Left cardiac atrium (tissue), 4 donors: ENCODE measurements at regions not wholly inside any gene's neighbourhood (a gene's known extent, or its start where the extent isn't known, plus 50 kb on each side); places are given as distances from the start of the nearest gene placed in this dataset.

Experiments
- ATAC-seq, 2 donors: fragments of 200-7000 bp; cut with Tn5 transposase; one replicate each; pipeline ENCODE4 v1.9.1; 2020; ENCODE audit warnings: mild to moderate bottlenecking in 2 of 2, moderate library complexity in 2 of 2
- DNase-seq: peaks from one replicate; pipeline ENCODE4 v3.0.0-alpha.2; 2020
- intact Hi-C, 2 donors: fragments of 100-400 bp; cut with DNase I; formaldehyde crosslinking; loops; one replicate each; pipeline versions ENCODE4 v1.14.1 to v1.15.1; 2022 to 2023
- donor health status: DM: no; HTN: yes; CAD: no.
- donor health status: DM: no; HTN: yes; CAD: no; lungs with severe emphysema.
- donor health status: DM: yes; HTN: yes; CAD: no.
- donor health status: Dilated cardiomyopathy.

DNA sequence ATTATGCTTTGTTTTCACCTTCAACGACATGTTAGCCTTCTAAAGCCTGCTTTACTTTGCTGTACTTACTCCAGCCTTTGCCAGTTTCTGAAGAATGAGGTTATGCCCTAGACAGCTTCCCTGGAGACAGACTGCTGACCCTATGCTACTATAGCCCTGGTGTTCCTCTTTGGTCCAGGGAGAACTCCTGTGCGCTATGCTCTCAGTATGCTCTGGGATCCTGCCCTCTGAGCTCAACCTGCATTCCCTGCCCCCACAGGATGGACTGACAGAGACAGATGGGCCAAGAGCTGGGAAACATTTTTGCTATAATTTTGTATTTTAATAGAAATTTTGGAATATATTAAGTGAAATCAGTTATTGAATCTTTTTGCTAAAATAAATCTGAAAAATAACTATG lies 425.9 kb downstream of the TMA16 start:
- intact Hi-C loops = no loop called here

DNA sequence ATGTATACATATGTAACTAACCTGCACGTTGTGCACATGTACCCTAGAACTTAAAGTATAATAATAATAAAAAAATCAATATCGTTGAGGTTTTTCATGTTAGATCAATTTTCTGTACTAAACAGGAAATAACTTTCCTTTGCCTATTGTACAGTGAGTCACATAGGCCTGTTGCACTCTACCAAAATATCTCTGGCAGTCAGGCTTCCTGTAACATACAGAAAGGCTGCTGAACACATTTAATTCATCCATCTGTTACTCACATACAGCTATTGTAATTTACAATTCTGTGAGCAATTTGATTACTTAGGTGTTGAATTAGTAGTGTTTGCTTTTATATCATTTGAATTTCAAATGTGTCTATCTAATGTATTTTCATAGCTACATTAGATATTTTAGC lies 427.8 kb downstream of the TMA16 start:
- no peak for DNase-seq
- intact Hi-C loops = no loop called here

More for the DNA sequence above, 425.9 kb downstream of the TMA16 start:
- DNase-seq (no peak), ATAC-seq (no peak)

DNA sequence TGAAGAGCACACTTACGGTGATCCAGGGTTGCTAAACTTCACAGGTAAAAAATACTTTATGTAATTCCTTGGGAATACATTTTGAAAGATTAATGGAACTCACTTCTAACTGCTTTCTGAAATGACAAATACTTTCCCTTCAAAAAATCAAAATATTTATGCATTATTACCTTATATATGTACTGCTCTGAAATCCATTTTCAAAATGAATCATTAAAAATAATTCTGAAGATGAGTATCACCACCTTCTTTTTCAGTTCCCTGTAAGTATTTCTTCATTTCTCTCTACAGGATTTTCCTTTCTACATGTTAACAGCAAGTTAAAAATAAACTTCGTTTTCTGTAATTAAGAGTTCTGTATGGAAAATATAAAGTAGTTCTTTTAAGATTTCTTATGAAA lies 428.6 kb downstream of the TMA16 start:
- DNase-seq (no peak), ATAC-seq (no peak)
- intact Hi-C loops = no loop called here

More for the DNA sequence above, 427.8 kb downstream of the TMA16 start:
- ATAC-seq = no peak

DNA sequence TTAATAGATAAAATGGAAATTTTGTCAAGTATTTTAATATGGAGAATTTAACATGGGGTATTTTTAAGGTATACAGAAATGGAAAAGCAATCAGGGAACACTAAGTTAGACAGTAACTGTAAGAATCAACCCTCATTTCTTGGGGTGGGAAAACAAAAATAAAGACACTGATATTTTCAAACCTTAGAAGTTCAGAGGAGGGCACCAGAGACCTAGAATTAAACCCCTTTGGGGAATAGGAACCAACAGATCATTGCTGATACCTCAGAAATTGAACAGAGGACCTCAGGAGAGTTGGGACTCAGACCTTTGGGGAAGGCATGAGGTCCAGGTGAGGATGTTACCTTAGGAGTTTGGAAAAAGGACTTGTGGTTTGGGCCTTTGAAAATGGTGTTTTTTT lies 435.6 kb downstream of the TMA16 start:
- intact Hi-C loops = no loop called here
- ATAC-seq (no peak), DNase-seq (no peak)

DNA sequence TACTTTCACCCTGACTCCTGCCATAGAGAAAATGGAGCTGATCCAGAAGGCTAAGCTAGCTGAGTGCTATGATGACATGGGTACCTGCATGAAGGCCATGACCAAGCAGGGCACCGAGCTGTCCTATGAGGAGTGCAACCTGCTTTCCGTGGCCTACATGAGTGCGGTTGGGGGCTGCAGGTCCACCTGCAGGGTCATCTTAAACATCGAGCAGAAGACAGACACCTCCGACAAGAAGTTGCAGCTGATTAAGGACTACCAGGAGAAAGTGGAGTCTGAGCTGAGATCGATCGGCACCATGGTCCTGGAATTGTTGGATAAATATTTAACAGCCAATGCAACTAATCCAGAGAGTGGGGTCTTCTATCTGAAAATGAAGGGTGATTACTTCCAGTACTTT lies 438.0 kb downstream of the TMA16 start:
- ATAC-seq = no peak
- no peak for DNase-seq
- intact Hi-C loops = no loop called here

GRCh38 chr4:163939597-163939996 lies 445.1 kb downstream of the TMA16 start:
- intact Hi-C loops = no loop called here
- no peak for ATAC-seq
- no peak for DNase-seq

DNA sequence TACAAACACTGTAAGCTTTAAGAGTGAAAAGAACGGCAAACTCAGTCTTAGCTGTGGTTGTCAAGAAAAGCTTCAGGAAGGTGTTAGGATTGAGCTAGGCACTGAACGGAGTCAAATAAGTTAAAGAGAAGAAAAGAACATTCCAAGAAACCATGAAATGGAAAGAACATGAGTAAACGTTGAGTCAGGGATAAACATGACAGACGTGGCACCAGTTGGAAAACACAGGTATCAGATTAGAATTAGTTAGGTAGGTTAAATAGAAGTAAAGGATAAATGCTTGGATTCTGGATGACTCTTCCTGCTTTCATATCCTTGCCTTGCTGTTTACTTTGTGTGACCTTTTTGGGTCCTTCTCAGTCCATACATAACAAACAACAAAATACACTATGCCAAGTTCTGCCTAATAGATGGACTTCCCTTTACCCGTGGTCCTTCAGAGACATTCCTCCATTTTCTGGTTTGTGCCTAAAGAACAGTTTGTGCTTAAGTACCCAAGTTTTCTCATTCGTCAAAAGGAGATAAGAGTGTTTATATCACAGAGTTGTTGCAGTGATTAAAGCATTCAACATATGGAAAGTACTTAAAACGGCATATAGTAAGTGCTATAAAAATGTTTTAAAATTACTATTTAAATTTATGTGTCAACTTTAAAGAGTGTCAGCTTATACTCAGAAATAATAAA lies 446.9 kb downstream of the TMA16 start:
- ATAC-seq = no peak

DNA sequence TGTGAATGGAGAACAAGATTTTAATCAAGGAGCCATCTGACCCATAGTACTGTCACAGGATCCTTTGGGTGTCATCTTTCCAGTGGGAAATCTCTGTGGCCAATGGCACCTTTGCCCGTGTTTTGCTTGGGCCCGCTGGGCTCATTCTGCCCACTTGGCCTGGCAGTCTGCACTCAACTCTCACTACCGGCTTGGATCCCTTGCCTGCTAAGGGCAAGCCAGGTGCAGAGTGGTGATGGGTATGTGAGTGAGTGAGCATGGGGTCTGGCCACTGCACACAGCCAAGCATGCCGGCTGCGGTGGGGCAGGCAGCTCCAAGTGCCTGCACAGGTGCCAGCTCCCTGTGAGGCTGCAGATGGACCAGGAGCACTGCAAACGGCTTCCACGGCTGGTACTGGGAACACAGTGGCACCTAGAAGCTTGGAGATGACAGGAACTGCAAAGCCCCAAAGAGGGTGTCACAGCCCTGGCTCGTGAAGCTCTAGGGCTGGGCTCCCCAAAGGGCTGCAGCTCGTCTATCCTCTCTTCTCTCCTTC lies 454.5 kb downstream of the TMA16 start:
- intact Hi-C loops = no loop called here
- DNase-seq (no peak), ATAC-seq (no peak)

More for the DNA sequence above, 446.9 kb downstream of the TMA16 start:
- intact Hi-C loops = no loop called here
- no peak for DNase-seq

- DNase-seq = no peak
- no peak for ATAC-seq
- intact Hi-C loops = no loop called here
Observed at GRCh38 chr4:163949976-163950601, 455.6 kb downstream of the TMA16 start.

DNA sequence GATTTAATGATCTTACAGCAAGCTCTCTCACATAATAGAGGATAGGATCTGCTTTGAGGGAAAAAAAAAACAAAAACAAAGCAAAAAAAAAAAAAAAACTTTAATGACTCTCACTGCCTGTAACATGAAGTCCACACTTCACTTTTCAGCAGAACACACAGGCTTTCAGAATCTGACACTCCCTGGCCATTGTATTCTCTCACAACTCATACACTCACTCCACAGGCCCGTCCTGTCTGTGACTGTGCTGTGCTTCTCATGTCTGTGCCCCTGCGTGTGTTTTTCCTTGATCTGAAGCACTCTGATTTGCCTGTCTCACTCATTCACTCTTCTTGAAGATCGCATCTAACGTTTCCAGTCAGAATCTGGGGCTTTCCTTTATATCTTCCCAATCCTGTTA lies 460.8 kb downstream of the TMA16 start:
- no peak for DNase-seq
- intact Hi-C loops = no loop called here
- ATAC-seq = no peak

- intact Hi-C loops = no loop called here
- DNase-seq = no peak
- ATAC-seq = no peak
Observed at GRCh38 chr4:163958751-163959150, 464.3 kb downstream of the TMA16 start.

DNA sequence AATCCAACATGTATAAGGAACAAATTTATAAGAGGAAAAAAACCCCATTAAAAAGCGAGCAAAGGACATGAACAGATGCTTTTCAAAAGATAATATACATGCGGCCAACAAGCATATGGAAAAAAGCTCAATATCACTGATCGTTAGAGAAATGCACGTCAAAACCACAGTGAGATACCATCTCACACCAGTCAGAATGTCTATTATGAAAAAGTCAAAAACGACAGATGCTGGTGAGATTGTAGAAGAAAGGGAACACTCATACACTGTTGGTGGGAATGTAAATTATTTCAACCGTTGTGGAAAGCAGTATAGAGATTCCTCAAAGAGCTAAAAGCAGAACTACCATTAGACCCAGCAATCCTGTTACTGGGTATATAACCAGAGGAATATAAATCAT lies 465.4 kb downstream of the TMA16 start:
- no peak for DNase-seq
- no peak for ATAC-seq
- intact Hi-C loops = no loop called here

GRCh38 chr4:163966612-163967011 lies 472.1 kb downstream of the TMA16 start:
- intact Hi-C loops = no loop called here
- DNase-seq = no peak
- ATAC-seq = no peak

- intact Hi-C loops = no loop called here
- DNase-seq = no peak
- no peak for ATAC-seq
Observed at GRCh38 chr4:163967263-163967662, 472.8 kb downstream of the TMA16 start.

GRCh38 chr4:163967710-163968109 lies 473.2 kb downstream of the TMA16 start:
- ATAC-seq (no peak), DNase-seq (no peak)
- intact Hi-C loops = no loop called here

DNA sequence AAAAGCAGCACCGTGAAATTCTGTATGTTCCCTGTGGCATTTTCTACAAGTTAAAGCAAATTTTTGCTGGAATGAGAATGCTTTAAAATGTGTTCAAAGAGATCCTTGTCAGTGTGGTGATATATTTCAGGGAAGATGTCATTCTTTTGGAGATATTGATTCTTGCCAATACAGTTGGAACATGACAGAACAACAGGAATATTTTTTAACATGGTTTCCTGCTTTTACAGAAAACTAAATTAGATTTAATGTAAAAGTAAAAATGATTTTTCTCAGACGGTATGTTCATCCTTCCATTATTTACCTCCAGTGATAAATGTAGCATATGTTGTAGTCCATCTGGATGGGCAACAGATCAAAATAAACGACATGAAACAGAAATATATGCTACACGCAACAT lies 474.8 kb downstream of the TMA16 start:
- DNase-seq (no peak), ATAC-seq (no peak)
- intact Hi-C loops = no loop called here

DNA sequence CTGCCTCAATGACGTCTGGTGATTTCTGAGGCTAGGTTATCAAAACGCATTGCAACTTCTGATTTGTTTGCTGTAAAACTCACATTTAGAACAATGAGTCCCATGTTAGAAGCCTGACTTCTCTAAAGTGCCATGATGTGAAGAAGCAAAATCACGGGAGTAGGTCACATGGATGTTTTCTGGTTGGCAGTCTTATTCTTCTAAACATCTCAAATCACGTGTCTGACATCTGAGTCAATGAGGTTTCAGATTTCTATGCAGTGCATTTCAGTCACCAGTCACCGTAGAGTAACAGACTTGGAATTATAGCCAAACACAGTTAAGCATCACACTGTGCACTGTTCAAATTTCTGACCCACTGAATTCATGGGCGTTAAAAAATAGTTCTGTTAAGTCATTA lies 482.1 kb downstream of the TMA16 start:
- intact Hi-C loops = no loop called here
- no peak for DNase-seq
- no peak for ATAC-seq

- intact Hi-C loops = no loop called here
- ATAC-seq (no peak), DNase-seq (no peak)
Observed at GRCh38 chr4:163988391-163988790, 493.9 kb downstream of the TMA16 start.

DNA sequence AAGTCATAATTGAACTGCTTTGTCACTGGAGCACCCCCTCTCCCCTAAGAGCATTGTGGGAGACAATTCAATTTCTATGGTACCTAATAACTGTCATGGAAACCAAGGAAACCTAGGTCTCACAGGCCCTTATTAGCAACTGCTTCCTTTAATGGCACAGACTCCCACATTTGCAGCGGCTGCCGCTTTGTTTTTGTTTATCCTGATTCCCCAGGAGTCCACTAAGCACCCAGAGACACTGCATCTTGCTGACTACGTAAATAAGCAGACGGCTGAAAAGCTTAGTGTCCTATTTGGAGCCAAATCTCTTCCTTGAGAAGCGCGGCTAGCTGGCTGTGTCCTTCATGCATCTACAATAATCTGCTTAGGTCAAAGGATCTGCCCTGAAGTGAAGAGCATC lies 494.4 kb downstream of the TMA16 start:
- DNase-seq = no peak
- no peak for ATAC-seq
- intact Hi-C loops = no loop called here

DNA sequence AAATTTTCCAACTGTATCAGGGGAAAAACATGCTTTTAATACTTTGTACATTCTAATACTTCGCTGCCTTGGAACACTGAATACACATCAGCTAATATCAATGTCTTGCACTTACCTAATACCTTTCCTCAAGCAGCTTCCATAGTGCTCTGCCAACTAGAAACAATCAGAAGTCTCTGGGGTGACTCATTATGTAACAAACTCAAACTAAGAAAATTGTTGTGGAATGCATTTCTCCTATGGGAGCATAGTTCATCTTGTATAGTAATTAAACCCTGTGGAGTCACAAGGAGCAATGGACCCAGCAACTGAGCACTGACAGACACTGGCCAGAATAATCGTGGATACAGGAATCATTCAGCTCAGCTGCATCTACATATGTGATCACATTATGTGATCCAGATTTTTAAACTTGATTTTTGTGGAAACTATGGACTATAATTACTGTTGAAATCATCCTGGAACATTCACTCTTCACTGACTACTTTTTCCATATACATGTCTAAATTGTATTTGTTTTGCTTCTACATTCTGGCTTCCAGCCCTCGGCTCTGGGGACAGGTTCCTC lies 496.9 kb downstream of the TMA16 start:
- DNase-seq = no peak
- intact Hi-C loops = no loop called here
- ATAC-seq = no peak

GRCh38 chr4:164009435-164009834 lies 514.9 kb downstream of the TMA16 start:
- intact Hi-C loops = no loop called here
- ATAC-seq (no peak), DNase-seq (no peak)
